ENCODE measurements at regions not wholly inside any gene's neighbourhood (a gene's known extent, or its start where the extent isn't known, plus 50 kb on each side); places are given as distances from the start of the nearest gene placed in this dataset.
"Not testable (repeated sequence)": the region's sequence is repeated elsewhere in the genome, so short reads cannot be mapped to it uniquely, and the experiment has no call there.

GRCh38 chr16:51236583-51236982 is 85.5 kb upstream of the SALL1 start:
- Histone ChIP-seq H3K27me3 (ENCODE audit: control insufficient read depth in 1 of 2, insufficient read depth in 2 of 2, low read length in 2 of 2) (peaks cover 0 to 2% of the 10 kb centered on the region in 2 experiments), H3K9me3 (ENCODE audit: control insufficient read depth in 1 of 2, insufficient read depth in 1 of 2, low read length in 2 of 2) (peaks cover 0 to 28% of the 10 kb centered on the region in 2 experiments), H3K27ac (ENCODE audit: low read depth in 1 of 2, low read length in 2 of 2) (no peak overlapping the region), H3K4me3 (ENCODE audit: low read length) (no peak overlapping the region), H3K4me1 (ENCODE audit: insufficient read depth, low read length) (no peaks in the 10 kb centered on the region), H3K36me3 (ENCODE audit: insufficient read depth, low read length) (no peaks in the 10 kb centered on the region)
- Mint-ChIP-seq H3K27me3 (no peaks in the 10 kb centered on the region), H3K27ac (no peak overlapping the region), H3K36me3 (ENCODE audit: low read depth) (no peaks in the 10 kb centered on the region), H3K9me3 (peaks cover 5% of the 10 kb centered on the region), H3K4me3 (no peak overlapping the region), H3K4me1 (ENCODE audit: low read depth) (no peaks in the 10 kb centered on the region)
- DNase-seq (no peak), ATAC-seq (ENCODE audit: poor library complexity) (no peak)
- no peak for TF ChIP-seq CTCF (IDR thresholded peaks at IDR 0.05)
- POLR2A ChIA-PET, result no interaction called here
- intact Hi-C loops (cut with DNase I, micrococcal nuclease), result no loop called here
- CTCF ChIA-PET, result no interaction called here

GRCh38 chr16:51231702-51232101 is 80.6 kb upstream of the SALL1 start:
- CTCF ChIA-PET, result no interaction called here
- Histone ChIP-seq H3K4me1 (ENCODE audit: insufficient read depth, low read length) (no peaks in the 10 kb centered on the region), H3K27ac (ENCODE audit: low read depth in 1 of 2, low read length in 2 of 2) (no peak overlapping the region), H3K27me3 (ENCODE audit: control insufficient read depth in 1 of 2, insufficient read depth in 2 of 2, low read length in 2 of 2) (peaks cover 0 to 4% of the 10 kb centered on the region in 2 experiments), H3K9me3 (ENCODE audit: control insufficient read depth in 1 of 2, insufficient read depth in 1 of 2, low read length in 2 of 2) (peaks cover 0 to 14% of the 10 kb centered on the region in 2 experiments), H3K36me3 (ENCODE audit: insufficient read depth, low read length) (no peaks in the 10 kb centered on the region), H3K4me3 (ENCODE audit: low read length) (no peak overlapping the region)
- POLR2A ChIA-PET, result no interaction called here
- Mint-ChIP-seq H3K4me1 (ENCODE audit: low read depth) (no peaks in the 10 kb centered on the region), H3K9me3 (peaks cover 4% of the 10 kb centered on the region), H3K27me3 (no peaks in the 10 kb centered on the region), H3K27ac (no peak overlapping the region), H3K36me3 (ENCODE audit: low read depth) (no peaks in the 10 kb centered on the region), H3K4me3 (no peak overlapping the region)
- no peak for ATAC-seq (ENCODE audit: poor library complexity)
- no peak for DNase-seq
- TF ChIP-seq CTCF (IDR thresholded peaks at IDR 0.05), result no peak
- intact Hi-C loops (cut with DNase I, micrococcal nuclease), result no loop called here

GRCh38 chr16:51230035-51230434 is 79.0 kb upstream of the SALL1 start:
- H3K4me1 Mint-ChIP-seq (ENCODE audit: low read depth); H3K27me3 ChIP-seq (ENCODE audit: control insufficient read depth in 1 of 2, insufficient read depth in 2 of 2, low read length in 2 of 2); CTCF ChIA-PET; H3K4me3 ChIP-seq (ENCODE audit: low read length); H3K4me3 Mint-ChIP-seq; H3K9me3 Mint-ChIP-seq; H3K27me3 Mint-ChIP-seq; POLR2A ChIA-PET; ATAC-seq (ENCODE audit: poor library complexity); H3K27ac Mint-ChIP-seq; H3K36me3 ChIP-seq (ENCODE audit: insufficient read depth, low read length); intact Hi-C loops (cut with DNase I, micrococcal nuclease); H3K4me1 ChIP-seq (ENCODE audit: insufficient read depth, low read length); H3K36me3 Mint-ChIP-seq (ENCODE audit: low read depth); H3K27ac ChIP-seq (ENCODE audit: low read depth in 1 of 2, low read length in 2 of 2); DNase-seq: not testable (repeated sequence)
- H3K9me3 ChIP-seq (ENCODE audit: control insufficient read depth in 1 of 2, insufficient read depth in 1 of 2, low read length in 2 of 2), result peaks cover 0 to 13% of the 10 kb centered on the region in 2 experiments

DNA sequence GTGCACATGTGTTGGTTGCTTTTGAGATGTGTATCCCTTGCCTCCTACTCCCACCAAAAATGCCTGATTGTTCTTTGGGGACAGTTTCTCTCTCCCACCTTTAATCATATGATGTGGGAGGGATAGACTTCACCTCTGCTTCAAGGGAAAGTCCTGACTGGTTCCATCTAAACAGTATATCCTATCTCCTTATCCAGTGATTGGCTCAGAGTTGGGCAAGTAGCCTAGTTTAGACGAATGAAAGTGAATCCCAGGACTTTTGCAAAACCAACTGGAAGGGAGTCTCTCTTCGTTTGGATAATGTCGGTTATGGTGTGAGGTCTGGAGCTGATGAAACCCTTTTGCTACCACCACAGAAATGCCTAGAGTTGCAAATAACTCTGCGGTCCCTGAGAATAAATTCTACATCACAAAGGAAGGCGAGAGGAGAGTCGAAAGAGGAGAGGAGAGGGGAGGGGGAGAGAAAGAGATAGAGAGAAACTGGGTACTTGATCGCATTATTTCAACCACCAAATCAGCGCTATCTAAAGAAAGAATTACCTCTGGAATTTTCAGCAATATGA is 77.1 kb upstream of the SALL1 start:
- intact Hi-C loops (cut with DNase I, micrococcal nuclease), result no loop called here
- H3K9me3 Mint-ChIP-seq, result peaks cover 6% of the 10 kb centered on the region
- no peaks in the 10 kb centered on the region for H3K4me1 Mint-ChIP-seq (ENCODE audit: low read depth)
- H3K36me3 Mint-ChIP-seq (ENCODE audit: low read depth), result no peaks in the 10 kb centered on the region
- no peak for DNase-seq
- no peak for TF ChIP-seq CTCF (IDR thresholded peaks at IDR 0.05)
- Histone ChIP-seq H3K27me3 (ENCODE audit: control insufficient read depth in 1 of 2, insufficient read depth in 2 of 2, low read length in 2 of 2) (peaks cover 0 to 2% of the 10 kb centered on the region in 2 experiments), H3K4me3 (ENCODE audit: low read length) (no peak overlapping the region), H3K27ac (ENCODE audit: low read depth in 1 of 2, low read length in 2 of 2) (no peak overlapping the region), H3K4me1 (ENCODE audit: insufficient read depth, low read length) (no peaks in the 10 kb centered on the region), H3K9me3 (ENCODE audit: control insufficient read depth in 1 of 2, insufficient read depth in 1 of 2, low read length in 2 of 2) (peaks cover 0 to 7% of the 10 kb centered on the region in 2 experiments), H3K36me3 (ENCODE audit: insufficient read depth, low read length) (no peaks in the 10 kb centered on the region)
- H3K27ac Mint-ChIP-seq, result no peak overlapping the region
- H3K27me3 Mint-ChIP-seq, result no peaks in the 10 kb centered on the region
- ATAC-seq (ENCODE audit: poor library complexity), result no peak
- no peak overlapping the region for H3K4me3 Mint-ChIP-seq
- POLR2A ChIA-PET, result no interaction called here
- CTCF ChIA-PET, result no interaction called here
